HG03045 (cell line): ENCODE measurements at regions not wholly inside any gene's neighbourhood (a gene's known extent, or its start where the extent isn't known, plus 50 kb on each side); places are given as distances from the start of the nearest gene placed in this dataset.
A peak's percentile ranks its signal among the peaks of the same experiment; 100 is the strongest.

ENCODE experiments used
- ATAC-seq: cut with Tn5 transposase; IDR thresholded peaks from one replicate; pipeline ENCODE4 v1.9.1; 2021; ENCODE audit warnings: mild to moderate bottlenecking, moderate library complexity; ENCODE audit not compliant: unreplicated experiment

DNA sequence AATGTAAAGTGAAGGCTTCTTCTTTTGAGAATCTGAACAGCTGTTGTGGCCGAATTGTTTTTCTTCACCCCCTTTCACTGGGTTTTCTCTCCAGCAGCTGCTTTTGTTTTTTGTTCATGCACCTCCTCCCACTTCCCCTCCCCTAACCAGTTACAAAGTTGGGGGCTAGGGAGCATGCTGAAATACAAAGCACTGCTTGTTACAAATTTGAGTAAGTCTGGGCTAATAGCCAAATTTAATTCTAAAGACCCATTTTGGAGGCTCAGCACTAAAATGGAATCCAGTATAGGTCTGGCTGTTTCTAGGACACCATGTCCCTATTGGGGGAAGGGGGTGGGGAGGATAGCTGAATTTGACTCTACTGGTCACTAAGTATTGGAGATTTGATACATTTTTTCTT lies 89.2 kb upstream of the GPM6B start:
- ATAC-seq: no peak

DNA sequence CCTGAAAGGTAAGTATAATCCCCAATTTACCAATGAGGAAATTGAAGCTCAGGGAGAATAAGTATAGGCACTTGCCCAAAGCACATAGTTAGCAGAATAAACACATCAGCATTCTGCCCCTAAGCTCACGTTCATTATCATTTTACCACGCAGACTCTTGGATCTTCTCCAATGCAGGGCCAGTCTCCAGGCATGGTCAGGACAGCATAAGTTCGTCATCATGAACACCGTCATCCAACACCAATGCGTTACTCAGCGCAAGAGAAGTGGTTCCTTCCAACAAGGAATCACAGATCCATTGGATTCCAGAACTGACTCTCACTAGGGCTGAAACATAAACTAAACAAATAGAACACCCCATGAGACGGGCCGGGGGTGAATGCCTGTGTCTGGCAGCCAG lies 86.5 kb upstream of the GPM6B start:
- ATAC-seq: no peak

DNA sequence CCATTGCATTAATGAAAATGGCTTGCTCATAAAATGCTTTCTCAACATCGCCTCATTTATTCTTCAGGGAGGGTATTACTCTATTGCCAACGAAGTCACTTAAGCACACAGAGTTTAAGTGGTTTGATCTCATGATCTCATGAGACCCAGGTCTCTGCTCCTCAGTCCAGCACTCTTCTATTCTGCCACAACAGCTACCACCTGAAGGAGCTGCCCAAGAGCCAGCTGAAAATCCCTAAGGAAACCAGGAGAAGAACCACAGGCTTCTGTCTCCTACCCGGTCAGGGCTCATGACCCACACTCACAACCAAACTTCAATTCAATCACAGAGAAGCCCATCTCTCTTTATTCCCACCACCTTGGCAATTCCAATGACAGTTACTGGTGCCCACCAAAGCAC lies 85.5 kb upstream of the GPM6B start:
- ATAC-seq: no peak

DNA sequence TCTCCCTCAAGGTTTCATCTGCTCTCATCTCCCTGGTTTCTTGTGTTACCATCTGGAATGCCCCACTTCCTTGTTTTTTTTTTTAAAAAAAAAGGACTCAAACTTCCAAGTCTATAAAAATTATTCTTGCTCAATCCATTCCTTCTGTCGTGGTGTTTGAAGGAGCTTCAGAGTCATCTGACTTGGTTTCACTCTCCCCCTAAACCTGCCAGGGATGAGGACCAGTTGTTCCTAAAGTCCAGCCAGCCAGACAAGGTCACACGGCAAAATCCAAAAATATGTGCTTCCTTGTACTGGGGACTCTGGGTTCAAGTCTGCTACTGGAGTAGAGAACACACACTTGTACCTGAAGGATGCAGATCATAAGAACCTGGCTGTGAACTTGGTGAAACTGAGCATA lies 84.5 kb upstream of the GPM6B start:
- no peak for ATAC-seq

DNA sequence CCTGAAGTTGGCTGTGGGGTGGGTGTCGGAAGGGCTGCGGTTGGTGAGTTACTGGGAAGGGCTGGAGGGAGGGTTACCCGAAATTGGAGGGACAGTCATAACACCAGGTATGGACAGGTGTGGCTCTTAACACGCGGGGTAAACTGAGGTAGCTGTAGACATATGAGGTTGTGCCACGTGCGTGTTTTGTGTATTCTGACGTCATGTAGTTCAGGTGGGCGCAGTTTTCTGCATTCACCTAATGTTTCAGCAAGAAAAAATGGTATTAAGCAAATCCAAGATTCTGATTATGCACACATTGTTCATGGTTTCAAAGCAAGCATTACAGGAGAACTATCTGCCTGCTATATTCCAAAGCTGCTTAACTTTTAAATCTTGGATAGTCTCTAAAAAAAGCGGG lies 83.5 kb upstream of the GPM6B start:
- no peak for ATAC-seq

DNA sequence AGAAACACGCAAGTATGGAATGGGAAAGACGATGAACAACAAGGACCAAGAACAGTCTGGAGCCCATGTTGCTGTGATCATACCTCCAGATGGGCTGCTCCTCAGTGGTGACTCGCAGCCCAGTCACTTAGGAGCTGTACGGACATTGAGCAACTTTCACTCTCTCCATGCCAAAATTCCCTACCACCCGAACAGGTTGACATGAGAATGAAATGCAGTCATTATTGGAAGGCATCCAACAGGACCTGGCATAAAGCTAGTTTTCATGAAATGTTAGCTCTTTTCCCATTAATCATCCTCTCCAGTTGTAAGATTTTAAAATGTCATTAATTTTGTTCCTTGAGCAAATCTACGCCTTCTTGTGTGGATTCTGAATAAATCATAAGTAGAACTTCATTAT lies 82.7 kb upstream of the GPM6B start:
- ATAC-seq: no peak

DNA sequence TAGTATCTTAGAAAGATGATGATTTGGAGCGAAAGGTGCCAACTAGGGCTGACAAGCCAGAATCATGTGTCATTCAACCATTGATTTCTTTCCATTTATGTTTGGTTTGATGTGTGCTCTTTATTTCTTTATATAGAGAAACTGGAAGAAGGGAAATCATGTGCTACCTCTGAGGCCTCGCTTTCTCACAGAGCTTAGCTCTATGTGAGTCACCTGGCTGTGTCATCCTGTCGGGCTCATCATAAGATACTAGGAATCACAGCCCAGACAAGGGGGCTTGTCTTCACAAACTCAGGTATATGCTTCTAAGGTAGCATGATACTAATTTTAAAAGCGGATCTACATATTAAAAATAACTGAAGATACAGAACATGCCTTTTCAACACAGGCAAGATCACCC lies 81.7 kb upstream of the GPM6B start:
- ATAC-seq: no peak

DNA sequence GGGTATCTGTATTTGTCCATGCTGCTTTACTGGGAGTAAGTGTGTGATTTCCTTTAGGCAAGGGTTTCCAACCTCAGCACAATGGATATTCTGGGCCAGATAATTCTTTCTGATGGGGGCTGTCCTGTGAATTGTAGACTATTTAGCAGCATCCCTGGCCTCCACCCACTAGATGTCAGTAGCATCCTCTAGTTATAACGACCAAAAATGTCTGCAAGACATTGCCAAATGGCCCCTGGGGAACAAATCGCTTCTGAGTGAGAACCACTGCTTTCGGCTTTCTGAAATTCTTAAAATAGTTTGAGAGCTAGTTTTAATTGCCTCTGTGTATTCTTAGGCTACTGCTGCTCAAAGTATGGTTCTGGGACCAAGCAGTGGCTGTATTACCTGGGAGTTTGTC lies 81.2 kb upstream of the GPM6B start:
- ATAC-seq: peak; percentile 59

DNA sequence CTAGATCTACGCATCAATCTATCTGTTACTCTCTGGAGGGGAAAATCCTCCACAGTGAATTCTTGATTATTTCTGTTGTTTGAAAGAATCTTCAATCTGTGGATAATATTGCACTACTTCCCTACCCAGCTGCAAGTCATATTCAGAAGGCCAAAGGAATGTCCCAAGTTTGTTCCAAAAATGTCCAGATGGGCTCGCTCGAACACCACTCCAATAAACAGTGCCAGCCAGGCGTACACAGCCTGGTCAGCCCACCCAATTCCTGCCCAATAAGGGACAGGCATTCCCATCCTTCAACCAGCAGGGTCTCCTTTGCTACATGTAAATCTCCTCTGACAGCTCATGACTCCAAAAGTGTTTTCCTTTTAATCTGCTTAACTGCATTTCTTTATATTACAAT lies 80.7 kb upstream of the GPM6B start:
- no peak for ATAC-seq

DNA sequence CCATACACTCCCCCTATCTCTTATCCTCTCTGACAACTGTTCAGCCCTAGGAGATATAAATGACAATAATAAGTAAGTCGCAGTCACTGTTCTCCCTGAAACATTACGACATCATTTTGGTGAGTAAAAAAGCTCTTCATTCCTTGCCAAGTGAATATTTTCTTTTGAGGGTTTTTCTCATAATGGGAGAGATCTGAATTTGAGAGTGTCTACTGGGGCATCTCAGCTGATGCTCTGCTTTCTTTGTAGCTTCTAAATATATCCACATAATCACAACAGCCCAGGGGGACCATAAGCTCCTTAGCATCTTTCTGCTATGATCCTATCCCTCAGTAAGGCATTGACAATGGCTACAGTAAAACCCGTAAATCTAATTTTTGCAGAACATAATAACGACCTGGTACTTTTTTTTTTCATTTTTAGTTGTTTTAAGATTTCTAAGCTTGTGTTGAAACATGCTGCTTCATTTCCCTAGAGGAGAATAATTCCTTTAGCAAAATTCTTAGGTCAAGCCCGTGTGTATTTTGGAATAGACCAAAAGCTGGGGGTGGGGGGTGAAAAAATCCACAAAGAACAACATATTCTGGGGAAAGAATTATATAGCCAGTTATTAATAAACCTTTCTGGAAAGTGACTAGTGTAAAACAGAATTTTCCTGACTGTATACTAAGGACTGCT lies 78.1 kb upstream of the GPM6B start:
- no peak for ATAC-seq

DNA sequence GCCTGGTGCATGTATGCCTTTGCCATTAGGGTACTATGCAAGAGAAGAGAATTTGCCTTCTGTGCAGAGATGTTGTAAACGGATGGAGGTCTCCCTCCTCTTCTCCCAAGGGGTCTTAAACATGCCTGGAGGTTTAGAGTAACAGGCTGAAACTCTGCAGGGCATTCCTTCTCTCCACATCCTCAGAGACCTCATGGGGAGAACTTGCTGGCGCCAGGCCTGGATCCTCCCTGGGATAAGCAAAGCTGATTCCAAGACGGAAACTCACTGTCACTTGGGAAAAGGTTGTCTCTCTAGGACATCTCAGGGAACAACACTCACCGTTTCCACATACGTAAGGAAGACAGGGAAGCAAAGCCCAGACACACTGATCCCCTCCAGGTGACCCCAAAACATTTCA lies 76.9 kb upstream of the GPM6B start:
- no peak for ATAC-seq

DNA sequence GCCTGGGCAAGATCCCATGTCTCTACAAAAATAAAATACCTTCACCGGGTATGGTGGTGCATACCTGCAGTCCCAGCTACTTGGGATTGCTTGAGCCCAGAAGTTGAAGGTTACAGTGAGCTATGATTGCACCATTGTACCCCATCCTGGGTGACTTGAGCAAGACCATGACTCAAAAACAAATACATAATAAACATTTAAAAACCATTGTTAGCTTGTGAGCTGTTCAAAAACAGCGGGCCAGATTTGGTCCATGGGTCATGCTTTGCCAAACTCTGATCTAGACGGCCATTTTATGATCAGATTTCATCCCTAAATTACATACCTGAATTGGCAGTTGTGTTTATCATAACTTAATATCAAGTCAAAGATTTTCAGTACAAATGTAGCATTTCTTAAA lies 76.0 kb upstream of the GPM6B start:
- ATAC-seq: no peak

DNA sequence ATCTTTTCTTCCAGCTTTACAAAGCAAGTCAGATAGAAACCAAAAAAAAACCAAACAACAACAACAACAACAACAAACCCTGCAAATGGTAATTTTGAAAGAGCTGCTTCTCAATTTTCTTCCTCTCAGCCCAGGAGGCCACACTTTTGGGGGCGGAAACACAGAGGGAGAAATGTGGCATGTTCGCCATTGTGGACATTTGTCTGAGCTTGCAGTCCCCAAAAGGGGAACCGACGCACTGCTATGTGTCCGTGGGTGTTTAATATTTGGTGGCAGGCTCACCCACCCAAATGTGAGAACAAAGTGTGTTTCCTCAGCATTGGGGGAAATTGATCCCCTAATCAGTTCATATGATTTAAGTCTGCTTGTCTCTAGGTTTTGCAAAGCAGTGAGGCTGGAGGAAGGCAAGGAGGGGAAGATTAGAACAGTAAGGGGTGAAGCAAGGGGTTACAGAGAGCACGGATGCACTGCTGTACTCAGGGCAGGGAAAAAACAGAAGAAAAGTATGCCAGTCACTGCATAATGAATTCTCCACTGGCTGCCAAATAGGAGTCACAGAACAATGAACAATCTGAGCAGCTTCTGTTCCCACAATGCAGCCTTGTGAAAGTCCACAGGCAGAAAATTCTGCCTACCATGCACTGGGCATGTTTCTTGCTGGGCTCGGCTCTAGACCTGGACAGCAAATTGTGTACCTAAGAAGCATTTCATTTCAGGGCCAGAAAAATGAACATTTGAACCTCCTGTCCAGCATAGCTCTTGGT lies 74.7 kb upstream of the GPM6B start:
- no peak for ATAC-seq

DNA sequence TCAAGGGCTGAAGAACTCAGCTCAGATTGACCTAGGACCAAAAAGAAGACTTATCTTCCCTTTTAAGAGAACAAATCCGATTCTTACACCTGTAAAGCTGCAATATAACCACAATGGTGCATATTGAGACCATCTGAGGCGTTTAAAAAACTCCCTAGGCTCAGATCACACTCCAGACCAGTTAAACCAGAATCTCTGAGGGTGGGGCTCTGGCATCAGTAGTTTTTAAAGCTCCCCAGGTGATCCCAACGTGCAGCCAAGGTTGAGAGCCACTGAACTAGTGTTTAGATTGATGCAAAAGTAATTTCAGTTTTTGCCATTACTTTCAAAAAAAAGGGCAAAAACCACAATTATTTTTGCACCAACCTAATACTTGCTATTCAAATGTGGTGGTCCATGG lies 73.9 kb upstream of the GPM6B start:
- ATAC-seq: no peak

DNA sequence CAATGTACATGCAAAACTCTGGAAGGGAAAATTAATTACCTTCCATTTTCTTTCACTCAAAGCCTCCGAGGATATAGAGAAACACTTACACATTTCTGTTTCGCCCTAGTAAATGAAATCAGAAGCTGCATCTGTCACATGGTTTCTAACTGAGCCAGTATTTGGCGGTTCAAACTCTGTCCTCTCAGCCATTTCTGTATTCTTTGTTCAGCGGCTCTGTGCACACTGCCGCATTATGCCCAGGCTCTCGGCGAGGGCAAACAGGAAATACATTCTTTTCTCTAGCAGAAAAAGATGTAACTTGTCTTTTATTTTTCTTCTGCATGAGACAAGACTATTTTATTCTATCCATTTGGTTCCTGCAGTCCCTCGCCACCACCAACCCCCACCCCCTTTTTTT lies 71.4 kb upstream of the GPM6B start:
- no peak for ATAC-seq

DNA sequence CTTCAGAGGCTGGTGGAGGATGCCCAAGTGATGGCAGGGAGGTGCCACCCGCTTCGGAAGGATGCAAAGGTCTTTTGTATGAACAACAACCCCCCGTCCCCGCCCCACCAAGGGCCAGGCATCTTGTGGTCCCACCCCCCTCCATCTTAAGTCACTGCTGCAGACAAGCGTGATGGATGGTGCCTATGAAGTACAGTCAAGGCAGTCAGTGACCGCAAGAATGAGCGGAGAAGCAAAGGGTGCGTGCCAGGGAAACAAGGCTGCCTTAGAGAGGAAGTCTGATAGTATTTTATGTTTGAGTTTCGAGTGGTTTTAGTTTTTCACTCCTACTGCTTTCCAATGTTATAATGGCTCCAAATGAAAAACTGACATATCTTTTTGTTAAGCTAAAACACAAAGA lies 68.7 kb upstream of the GPM6B start:
- no peak for ATAC-seq

DNA sequence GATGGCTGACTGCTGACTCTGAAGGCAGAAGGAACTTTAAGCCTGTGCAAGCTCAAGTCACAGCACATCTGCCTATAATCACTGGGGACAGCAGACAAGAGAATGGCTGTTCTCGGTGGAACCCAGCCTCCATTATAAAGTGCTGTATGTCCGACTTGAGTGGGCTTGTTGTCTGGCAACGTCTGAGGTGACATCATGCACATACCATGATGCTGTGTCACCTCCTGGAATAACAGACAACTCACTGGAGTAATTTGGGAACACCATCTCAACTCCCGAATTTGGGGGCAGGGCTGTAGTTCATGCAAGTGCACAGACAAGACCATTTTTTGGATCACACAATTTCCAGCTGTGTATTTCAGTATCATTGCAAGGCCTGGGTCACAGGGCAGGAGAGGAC lies 59.8 kb upstream of the GPM6B start:
- ATAC-seq: no peak

DNA sequence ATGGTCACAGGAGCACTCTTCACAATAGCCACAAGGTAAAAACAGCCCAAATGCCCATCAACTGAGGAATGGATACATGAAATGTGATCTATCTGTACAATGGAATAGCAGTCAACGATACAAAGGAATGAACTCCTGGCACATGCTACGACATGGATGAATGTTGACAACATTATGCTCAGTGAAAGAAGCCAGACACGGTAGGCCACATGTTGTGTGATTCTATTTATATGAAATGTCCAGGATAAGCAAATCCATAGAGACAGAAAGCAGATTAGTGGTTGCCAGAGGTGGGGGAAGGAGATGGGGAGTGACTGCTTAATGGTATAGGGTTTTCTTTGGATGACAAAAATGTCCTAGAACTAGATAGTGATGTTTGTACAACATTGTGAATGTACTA lies 58.7 kb upstream of the GPM6B start:
- no peak for ATAC-seq

DNA sequence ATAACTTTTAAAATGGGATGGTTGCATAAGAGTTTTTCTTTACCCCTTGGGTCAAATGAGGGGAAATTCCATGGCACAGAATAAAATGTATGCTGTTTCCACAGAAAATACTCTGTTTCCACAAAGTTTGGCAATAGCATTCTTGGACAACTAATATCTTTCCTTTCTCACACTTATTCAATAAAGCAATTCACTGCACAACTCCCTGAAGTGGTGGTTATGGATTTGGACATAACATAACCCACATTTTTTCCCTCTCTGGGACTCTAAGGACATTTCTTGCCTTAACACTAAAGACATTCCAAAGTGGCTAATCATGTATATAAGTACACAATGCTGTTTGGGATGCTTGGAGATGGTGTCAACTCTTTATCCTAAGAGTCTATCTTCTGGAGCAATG lies 51.7 kb upstream of the GPM6B start:
- ATAC-seq: no peak
